ENCODE measurements at regions not wholly inside any gene's neighbourhood (a gene's known extent, or its start where the extent isn't known, plus 50 kb on each side); places are given as distances from the start of the nearest gene placed in this dataset.

- WGBS (ENCODE audit: extremely low coverage, insufficient read length, low lambda C conversion rate): no CpG with 5 or more reads among the region's 28 CpGs
- H2BK5ac ChIP-seq (ENCODE audit: insufficient read length, low read length): no peak overlapping the region
- no peak overlapping the region for H2AFZ ChIP-seq (ENCODE audit: low read length)
- H4K20me1 ChIP-seq (ENCODE audit: control insufficient read depth, insufficient read depth, insufficient read length): no peaks in the 10 kb centered on the region
- H2BK120ac ChIP-seq (ENCODE audit: low read depth, low read length, poor library complexity, severe bottlenecking): no peak overlapping the region
- H3K27me3 ChIP-seq (ENCODE audit: insufficient read depth, low read length): no peaks in the 10 kb centered on the region
- H3K4ac ChIP-seq (ENCODE audit: low read depth, low read length): no peak overlapping the region
- H2BK20ac ChIP-seq (ENCODE audit: low read depth, low read length, poor library complexity, severe bottlenecking): no peak overlapping the region
- Mint-ChIP-seq H3K9me3 (peaks cover 100% of the 10 kb centered on the region in 2 experiments), H3K4me1 (no peaks in the 10 kb centered on the region), H3K27ac (no peak overlapping the region), H3K27me3 (ENCODE audit: low read depth) (peaks cover 2% of the 10 kb centered on the region), H3K36me3 (ENCODE audit: insufficient read depth in 1 of 3, low read depth in 3 of 3) (peaks cover 33 to 52% (median 45%) of the 10 kb centered on the region in 3 experiments), H3K4me3 (no peak overlapping the region)
- no peak overlapping the region for H2AK5ac ChIP-seq (ENCODE audit: insufficient read length, low read length)
- DNase-seq: no peak
- no peak overlapping the region for H3K14ac ChIP-seq (ENCODE audit: insufficient read depth, low read length)
- H4K91ac ChIP-seq (ENCODE audit: insufficient read length, low read depth, low read length): no peak overlapping the region
- H3T11ph ChIP-seq (ENCODE audit: low read length): no peak overlapping the region
- H3K9ac ChIP-seq (ENCODE audit: extremely low read depth, insufficient read length, low read length): no peak overlapping the region
- H3K4me2 ChIP-seq (ENCODE audit: insufficient read depth, insufficient read length, low read length): no peak overlapping the region
- H3K4me1 ChIP-seq (ENCODE audit: insufficient read depth, low read length): no peaks in the 10 kb centered on the region
- no peak overlapping the region for H2BK15ac ChIP-seq (ENCODE audit: low read depth, low read length)
- peaks cover 46% of the 10 kb centered on the region for H3K9me3 ChIP-seq (ENCODE audit: control insufficient read depth, low read depth, low read length)
- H3K27ac ChIP-seq (ENCODE audit: insufficient read length, low read depth, low read length): no peak overlapping the region
- no peak overlapping the region for H4K5ac ChIP-seq (ENCODE audit: insufficient read length, low read depth, low read length)
- H3K23me2 ChIP-seq (ENCODE audit: insufficient read length, low read depth, low read length, poor library complexity, severe bottlenecking): no peaks in the 10 kb centered on the region
- no peak overlapping the region for H4K8ac ChIP-seq (replicated peaks; ENCODE audit: insufficient read length, low read depth, low read length)
- no peaks in the 10 kb centered on the region for H3K79me1 ChIP-seq (ENCODE audit: insufficient read depth, low read depth, low read length, poor library complexity, severe bottlenecking)
- no peaks in the 10 kb centered on the region for H3K79me2 ChIP-seq (ENCODE audit: insufficient read depth, low read length)
- no peak for TF ChIP-seq CTCF (conservative IDR thresholded peaks at IDR 0.05)
- no peak overlapping the region for H2BK12ac ChIP-seq (ENCODE audit: insufficient read length, low read depth, low read length)
- no peak overlapping the region for H3K18ac ChIP-seq (ENCODE audit: insufficient read length, low read depth, low read length)
- H3K56ac ChIP-seq (ENCODE audit: insufficient read length, low read depth, low read length): no peak overlapping the region
- no peak overlapping the region for H3K23ac ChIP-seq (ENCODE audit: insufficient read length, low read depth, low read length)
Observed at GRCh38 chr12:34298176-34298970, 276.1 kb downstream of the ALG10 start.

Measured in H9 (cell line).